ENCODE measurements at regions not wholly inside any gene's neighbourhood (a gene's known extent, or its start where the extent isn't known, plus 50 kb on each side); places are given as distances from the start of the nearest gene placed in this dataset.

- Histone ChIP-seq H3K4me1 (ENCODE audit: insufficient read depth, low read length, severe bottlenecking) (no peaks in the 10 kb centered on the region), H3K9ac (ENCODE audit: low read length) (no peak overlapping the region), H2AFZ (ENCODE audit: low read length) (no peak overlapping the region), H3K4me3 (ENCODE audit: low read depth, low read length, poor library complexity, severe bottlenecking) (no peak overlapping the region), H3K9me2 (ENCODE audit: low read depth, low read length) (no peaks in the 10 kb centered on the region), H3K79me2 (ENCODE audit: insufficient read depth, low read length) (no peaks in the 10 kb centered on the region), H3K4me2 (ENCODE audit: low read length) (no peak overlapping the region), H3K27ac (ENCODE audit: low read depth, low read length, poor library complexity, severe bottlenecking) (no peak overlapping the region), H3K36me3 (ENCODE audit: insufficient read depth, low read length) (no peaks in the 10 kb centered on the region), H4K20me1 (ENCODE audit: insufficient read depth, low read length) (no peaks in the 10 kb centered on the region), H3K27me3 (ENCODE audit: insufficient read depth, low read length) (no peaks in the 10 kb centered on the region), H3K9me3 (ENCODE audit: low read length) (no peaks in the 10 kb centered on the region), H3F3A (ENCODE audit: insufficient read depth, low read length) (no peaks in the 10 kb centered on the region)
- TF ChIP-seq EZH2 (IDR thresholded peaks at IDR 0.05; ENCODE audit: borderline replicate concordance, low read length): no peak
- no peak for TF ChIP-seq CTCF (IDR thresholded peaks at IDR 0.05; ENCODE audit: low read length)
Observed at GRCh38 chr2:118272391-118272790, 184.1 kb downstream of the INSIG2 start.

DNA sequence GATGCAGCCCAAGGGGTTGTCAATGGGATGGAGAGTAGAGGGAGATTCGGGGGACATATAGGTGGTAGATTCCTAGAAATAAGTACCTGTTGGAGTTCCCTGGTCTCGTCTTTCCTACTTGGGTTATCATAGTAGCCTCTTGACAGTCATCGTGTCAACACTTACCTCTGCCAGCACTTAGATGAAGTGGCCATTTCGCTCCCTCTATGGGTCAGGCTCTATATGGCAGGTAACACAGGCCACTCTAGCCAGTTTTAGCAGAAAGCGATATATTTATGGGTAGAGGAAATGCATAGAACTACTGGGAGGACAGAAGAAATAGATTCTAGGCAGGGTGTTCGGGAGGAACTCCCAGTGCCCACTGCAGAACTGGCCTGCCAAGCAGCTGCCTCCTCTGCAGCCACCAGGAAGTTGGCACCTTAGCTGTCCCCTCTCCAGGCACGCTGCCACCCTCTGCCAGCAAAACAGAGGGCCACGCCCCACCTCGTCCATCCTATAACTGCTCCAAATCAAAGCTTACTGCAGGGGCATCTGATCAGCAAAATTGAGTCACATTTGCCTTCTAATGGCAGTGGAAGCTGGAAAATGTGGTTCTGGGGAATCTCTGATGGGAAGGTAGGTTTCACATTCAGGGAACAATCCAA lies 181.3 kb downstream of the INSIG2 start:
- Histone ChIP-seq H3K9me2 (ENCODE audit: low read depth, low read length) (no peaks in the 10 kb centered on the region), H3K27me3 (ENCODE audit: insufficient read depth, low read length) (no peaks in the 10 kb centered on the region), H3F3A (ENCODE audit: insufficient read depth, low read length) (no peaks in the 10 kb centered on the region), H3K36me3 (ENCODE audit: insufficient read depth, low read length) (no peaks in the 10 kb centered on the region), H2AFZ (ENCODE audit: low read length) (no peak overlapping the region), H3K9me3 (ENCODE audit: low read length) (no peaks in the 10 kb centered on the region), H3K4me3 (ENCODE audit: low read depth, low read length, poor library complexity, severe bottlenecking) (no peak overlapping the region), H3K79me2 (ENCODE audit: insufficient read depth, low read length) (no peaks in the 10 kb centered on the region), H4K20me1 (ENCODE audit: insufficient read depth, low read length) (no peaks in the 10 kb centered on the region), H3K4me2 (ENCODE audit: low read length) (no peak overlapping the region), H3K27ac (ENCODE audit: low read depth, low read length, poor library complexity, severe bottlenecking) (no peak overlapping the region), H3K9ac (ENCODE audit: low read length) (no peak overlapping the region), H3K4me1 (ENCODE audit: insufficient read depth, low read length, severe bottlenecking) (no peaks in the 10 kb centered on the region)
- TF ChIP-seq EZH2 (IDR thresholded peaks at IDR 0.05; ENCODE audit: borderline replicate concordance, low read length): no peak
- TF ChIP-seq CTCF (IDR thresholded peaks at IDR 0.05; ENCODE audit: low read length): peak; percentile 16; the same call in 1 of the 2 replicates

DNA sequence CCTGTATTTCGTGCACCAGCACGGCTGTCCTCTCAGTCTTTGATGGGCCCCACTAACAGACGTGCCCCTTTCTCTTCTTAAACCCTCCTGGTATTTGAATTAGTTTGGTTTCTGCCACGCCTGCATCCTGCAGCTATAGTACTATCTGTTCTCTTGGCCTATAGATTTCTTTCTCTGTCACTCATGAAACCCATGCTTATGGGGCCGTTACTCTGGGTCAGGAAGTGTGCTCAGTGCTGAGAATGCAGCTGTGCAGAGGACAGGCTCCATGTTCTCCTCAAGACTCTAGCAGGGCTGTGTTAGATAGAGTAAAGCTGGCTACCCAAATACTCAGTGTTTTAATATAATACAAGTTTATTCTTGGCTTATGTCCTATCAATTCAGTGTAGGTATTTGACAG lies 180.0 kb downstream of the INSIG2 start:
- H4K20me1 ChIP-seq (ENCODE audit: insufficient read depth, low read length): no peaks in the 10 kb centered on the region
- no peaks in the 10 kb centered on the region for H3K9me3 ChIP-seq (ENCODE audit: low read length)
- H3K36me3 ChIP-seq (ENCODE audit: insufficient read depth, low read length): no peaks in the 10 kb centered on the region
- no peak overlapping the region for H3K4me3 ChIP-seq (ENCODE audit: low read depth, low read length, poor library complexity, severe bottlenecking)
- H3K27ac ChIP-seq (ENCODE audit: low read depth, low read length, poor library complexity, severe bottlenecking): no peak overlapping the region
- no peak overlapping the region for H2AFZ ChIP-seq (ENCODE audit: low read length)
- no peaks in the 10 kb centered on the region for H3F3A ChIP-seq (ENCODE audit: insufficient read depth, low read length)
- TF ChIP-seq CTCF (IDR thresholded peaks at IDR 0.05; ENCODE audit: low read length): no peak
- TF ChIP-seq EZH2 (IDR thresholded peaks at IDR 0.05; ENCODE audit: borderline replicate concordance, low read length): no peak
- H3K4me2 ChIP-seq (ENCODE audit: low read length): no peak overlapping the region
- no peak overlapping the region for H3K9ac ChIP-seq (ENCODE audit: low read length)
- no peaks in the 10 kb centered on the region for H3K27me3 ChIP-seq (ENCODE audit: insufficient read depth, low read length)
- no peaks in the 10 kb centered on the region for H3K4me1 ChIP-seq (ENCODE audit: insufficient read depth, low read length, severe bottlenecking)
- no peaks in the 10 kb centered on the region for H3K9me2 ChIP-seq (ENCODE audit: low read depth, low read length)
- H3K79me2 ChIP-seq (ENCODE audit: insufficient read depth, low read length): no peaks in the 10 kb centered on the region
